Mesenchymal stem cell (in vitro differentiated cells and primary cell): ENCODE measurements at regions not wholly inside any gene's neighbourhood (a gene's known extent, or its start where the extent isn't known, plus 50 kb on each side); places are given as distances from the start of the nearest gene placed in this dataset.

Experiments used
- DNase-seq: peaks from one replicate; pipeline ENCODE4 v3.0.0-alpha.2; 2013
- H2AFZ ChIP-seq: one replicate; pipeline ENCODE4 v1.6.1; 2013; ENCODE audit warnings: low read depth, mild to moderate bottlenecking, control low read depth, inconsistent platforms, low read length, moderate library complexity
- H2AK5ac ChIP-seq: 2 replicates; pipeline ENCODE4 v1.6.1; 2013; ENCODE audit warnings: low read length, moderate library complexity, mild to moderate bottlenecking, inconsistent platforms; ENCODE audit not compliant: severe bottlenecking
- H2BK120ac ChIP-seq: one replicate; pipeline ENCODE4 v1.6.1; 2013; ENCODE audit warnings: low read depth, mild to moderate bottlenecking, inconsistent platforms, low read length, moderate library complexity
- H2BK12ac ChIP-seq, 2 experiments: one replicate each; pipeline ENCODE4 v1.6.1; 2013; ENCODE audit warnings: inconsistent platforms in 2 of 2, low read length in 2 of 2, mild to moderate bottlenecking in 2 of 2, moderate library complexity in 2 of 2, control low read depth in 1 of 2
- H2BK15ac ChIP-seq: one replicate; pipeline ENCODE4 v1.6.1; 2013; ENCODE audit warnings: mild to moderate bottlenecking, low read depth, inconsistent platforms; ENCODE audit not compliant: poor library complexity, severe bottlenecking
- H2BK5ac ChIP-seq: 2 replicates; pipeline ENCODE4 v1.6.1; 2013; ENCODE audit warnings: low read depth, mild to moderate bottlenecking, low read length, control low read depth, inconsistent platforms; ENCODE audit not compliant: poor library complexity, severe bottlenecking
- H3K14ac ChIP-seq, 2 experiments: one replicate each; pipeline ENCODE4 v1.6.1; 2013; ENCODE audit warnings: inconsistent platforms in 2 of 2, low read length in 2 of 2, control low read depth in 1 of 2, mild to moderate bottlenecking in 1 of 2, moderate library complexity in 1 of 2
- H3K18ac ChIP-seq, 2 experiments: one replicate each; pipeline ENCODE4 v1.6.1; 2013; ENCODE audit warnings: inconsistent platforms in 2 of 2, low read length in 2 of 2, control low read depth in 1 of 2, low read depth in 1 of 2, mild to moderate bottlenecking in 1 of 2
- H3K23ac ChIP-seq, 2 experiments: one replicate each; pipeline ENCODE4 v1.6.1; 2013; ENCODE audit warnings: inconsistent platforms in 2 of 2, low read length in 2 of 2, mild to moderate bottlenecking in 2 of 2, moderate library complexity in 2 of 2, control low read depth in 1 of 2
- H3K27ac ChIP-seq: 2 replicates; pipeline ENCODE4 v1.5.1; 2013; ENCODE audit warnings: mild to moderate bottlenecking, moderate library complexity, low read length, control low read depth, inconsistent platforms; ENCODE audit not compliant: poor library complexity, severe bottlenecking
- H3K27me3 ChIP-seq, 2 experiments: 2 replicates each; pipeline versions ENCODE4 v1.6.1 to v1.7.0; 2013; ENCODE audit warnings: low read length in 2 of 2, mild to moderate bottlenecking in 2 of 2, moderate library complexity in 2 of 2, control low read depth in 1 of 2, inconsistent platforms in 1 of 2; ENCODE audit not compliant: control insufficient read depth in 1 of 2, insufficient read depth in 1 of 2
- H3K36me3 ChIP-seq, 2 experiments: 2 replicates each; pipeline versions ENCODE4 v1.6.1 to v1.7.0; 2013; ENCODE audit warnings: low read length in 2 of 2, control low read depth in 1 of 2, inconsistent platforms in 1 of 2, low read depth in 1 of 2, mild to moderate bottlenecking in 1 of 2; ENCODE audit not compliant: insufficient read depth in 2 of 2, control insufficient read depth in 1 of 2
- H3K4ac ChIP-seq, 2 experiments: one replicate each; pipeline ENCODE4 v1.6.1; 2013; ENCODE audit warnings: inconsistent platforms in 2 of 2, low read length in 2 of 2, mild to moderate bottlenecking in 2 of 2, moderate library complexity in 2 of 2, control low read depth in 1 of 2, low read depth in 1 of 2
- H3K4me1 ChIP-seq: 2 replicates; pipeline ENCODE4 v1.6.1; 2013; ENCODE audit warnings: low read depth, low read length, control low read depth; ENCODE audit not compliant: control insufficient read depth, insufficient read depth
- H3K4me2 ChIP-seq: 2 replicates; pipeline ENCODE4 v1.6.1; 2013; ENCODE audit warnings: low read length, mild to moderate bottlenecking, inconsistent platforms; ENCODE audit not compliant: poor library complexity, severe bottlenecking
- H3K4me3 ChIP-seq, 2 experiments: 2 replicates each; pipeline versions ENCODE4 v1.5.1 to v1.7.0; 2013; ENCODE audit warnings: low read length in 2 of 2, mild to moderate bottlenecking in 2 of 2, control low read depth in 1 of 2, low read depth in 1 of 2; ENCODE audit not compliant: insufficient read depth in 1 of 2
- H3K79me1 ChIP-seq: replicated peaks from 2 replicates; pipeline ENCODE4 v1.6.1; 2013; ENCODE audit warnings: mild to moderate bottlenecking, control low read depth, low read length, inconsistent platforms; ENCODE audit not compliant: poor library complexity, severe bottlenecking
- H3K9ac ChIP-seq: 2 replicates; pipeline ENCODE4 v1.7.0; 2013; ENCODE audit warnings: mild to moderate bottlenecking, low read length, moderate library complexity
- H3K9me3 ChIP-seq: 2 replicates; pipeline ENCODE4 v1.7.0; 2013; ENCODE audit warnings: mild to moderate bottlenecking, low read length; ENCODE audit not compliant: control insufficient read depth
- H4K8ac ChIP-seq: one replicate; pipeline ENCODE4 v1.6.1; 2013; ENCODE audit warnings: inconsistent platforms, mild to moderate bottlenecking, low read length, moderate library complexity
- H4K91ac ChIP-seq: one replicate; pipeline ENCODE4 v1.6.1; 2013; ENCODE audit warnings: mild to moderate bottlenecking, low read length, inconsistent platforms
- WGBS: methylation state at CpG from one replicate; pipeline ENCODE4 v1.1.7; 2013; ENCODE audit warnings: mixed read lengths; 5-methylcytosine and 5-hydroxymethylcytosine counted together

GRCh38 chr3:25281041-25281731 is 146.9 kb upstream of the RARB start:
- Histone ChIP-seq H3K4me1 (no peaks in the 10 kb centered on the region), H2BK12ac (no peak overlapping the region), H3K79me1 (no peaks in the 10 kb centered on the region), H2BK5ac (no peak overlapping the region), H2BK120ac (no peak overlapping the region), H3K18ac (no peak overlapping the region), H3K9ac (no peak overlapping the region), H3K4me2 (no peak overlapping the region), H4K91ac (no peak overlapping the region), H3K14ac (no peak overlapping the region), H3K4me3 (no peak overlapping the region), H3K36me3 (no peaks in the 10 kb centered on the region), H2BK15ac (no peak overlapping the region), H3K27me3 (no peaks in the 10 kb centered on the region), H3K23ac (no peak overlapping the region), H2AK5ac (no peak overlapping the region), H3K9me3 (no peaks in the 10 kb centered on the region), H2AFZ (no peak overlapping the region), H4K8ac (no peak overlapping the region), H3K4ac (no peak overlapping the region), H3K27ac (no peak overlapping the region)
- 82% methylated on average over 2 of the region's 4 CpGs for WGBS
- DNase-seq = no peak

- Histone ChIP-seq H3K14ac (no peak overlapping the region), H3K23ac (no peak overlapping the region), H3K36me3 (no peaks in the 10 kb centered on the region), H3K4me1 (no peaks in the 10 kb centered on the region), H3K18ac (no peak overlapping the region), H4K91ac (no peak overlapping the region), H3K27me3 (no peaks in the 10 kb centered on the region), H2AFZ (no peak overlapping the region), H2AK5ac (no peak overlapping the region), H3K4me3 (no peak overlapping the region), H3K9me3 (no peaks in the 10 kb centered on the region), H3K27ac (no peak overlapping the region), H2BK12ac (no peak overlapping the region), H3K79me1 (no peaks in the 10 kb centered on the region), H2BK15ac (no peak overlapping the region), H2BK120ac (no peak overlapping the region), H3K4ac (no peak overlapping the region), H4K8ac (no peak overlapping the region), H3K4me2 (no peak overlapping the region), H2BK5ac (no peak overlapping the region), H3K9ac (no peak overlapping the region)
- DNase-seq = no peak
- 100% methylated on average over 2 of the region's 2 CpGs for WGBS
Observed at GRCh38 chr3:25281732-25282126, 146.3 kb upstream of the RARB start.

- Histone ChIP-seq H2AFZ (no peak overlapping the region), H3K9me3 (no peaks in the 10 kb centered on the region), H2BK15ac (no peak overlapping the region), H3K4me1 (no peaks in the 10 kb centered on the region), H3K4me2 (no peak overlapping the region), H2BK120ac (no peak overlapping the region), H3K4me3 (no peak overlapping the region), H4K91ac (no peak overlapping the region), H3K23ac (no peak overlapping the region), H3K36me3 (no peaks in the 10 kb centered on the region), H2BK5ac (no peak overlapping the region), H3K9ac (no peak overlapping the region), H2AK5ac (no peak overlapping the region), H3K14ac (no peak overlapping the region), H2BK12ac (no peak overlapping the region), H3K18ac (no peak overlapping the region), H4K8ac (no peak overlapping the region), H3K27ac (no peak overlapping the region), H3K79me1 (no peaks in the 10 kb centered on the region), H3K27me3 (no peaks in the 10 kb centered on the region), H3K4ac (no peak overlapping the region)
- no peak for DNase-seq
- 98% methylated on average over 3 of the region's 3 CpGs for WGBS
Observed at GRCh38 chr3:25283613-25284012, 144.4 kb upstream of the RARB start.

GRCh38 chr3:25284249-25284648 is 143.8 kb upstream of the RARB start:
- Histone ChIP-seq H2AK5ac (no peak overlapping the region), H2BK5ac (no peak overlapping the region), H2BK120ac (no peak overlapping the region), H3K18ac (no peak overlapping the region), H3K9ac (no peak overlapping the region), H3K4me3 (no peak overlapping the region), H2AFZ (no peak overlapping the region), H3K9me3 (no peaks in the 10 kb centered on the region), H2BK12ac (no peak overlapping the region), H3K4me2 (no peak overlapping the region), H3K23ac (no peak overlapping the region), H2BK15ac (no peak overlapping the region), H3K14ac (no peak overlapping the region), H3K27me3 (no peaks in the 10 kb centered on the region), H3K36me3 (no peaks in the 10 kb centered on the region), H3K4me1 (no peaks in the 10 kb centered on the region), H3K79me1 (no peaks in the 10 kb centered on the region), H3K27ac (no peak overlapping the region), H3K4ac (no peak overlapping the region), H4K91ac (no peak overlapping the region), H4K8ac (no peak overlapping the region)
- DNase-seq = no peak
